GM12874 (cell line): ENCODE measurements at regions not wholly inside any gene's neighbourhood (a gene's known extent, or its start where the extent isn't known, plus 50 kb on each side); places are given as distances from the start of the nearest gene placed in this dataset.

Experiments used
- TF ChIP-seq, protein P1 (sequence below): IDR thresholded peaks from 2 replicates; pipeline ENCODE4 v1.5.1; 2011; ENCODE audit warnings: low read depth, mild to moderate bottlenecking, control low read depth, low read length, moderate library complexity; ENCODE audit not compliant: insufficient read depth

DNA sequence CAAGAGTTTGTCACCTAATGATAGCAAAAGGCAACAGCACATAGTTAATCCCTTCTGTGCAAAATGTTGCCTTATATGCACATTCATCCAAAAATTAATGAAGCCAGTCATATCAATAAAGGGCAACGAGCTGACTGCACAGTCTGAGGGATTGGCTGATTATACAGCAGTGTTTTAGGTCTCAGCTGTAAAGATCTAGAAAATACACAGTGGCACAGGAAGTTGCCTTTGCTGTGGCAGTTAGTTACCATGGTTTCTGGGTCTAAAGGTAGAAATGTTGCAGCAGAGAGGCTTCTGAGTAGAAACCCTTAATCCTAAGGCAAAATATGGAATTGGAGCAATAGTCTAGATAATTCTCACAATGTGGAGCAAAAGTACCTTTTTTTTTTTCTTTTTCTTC, 89.7 kb downstream of the SMPDL3A start:
- TF ChIP-seq, protein P1, sequence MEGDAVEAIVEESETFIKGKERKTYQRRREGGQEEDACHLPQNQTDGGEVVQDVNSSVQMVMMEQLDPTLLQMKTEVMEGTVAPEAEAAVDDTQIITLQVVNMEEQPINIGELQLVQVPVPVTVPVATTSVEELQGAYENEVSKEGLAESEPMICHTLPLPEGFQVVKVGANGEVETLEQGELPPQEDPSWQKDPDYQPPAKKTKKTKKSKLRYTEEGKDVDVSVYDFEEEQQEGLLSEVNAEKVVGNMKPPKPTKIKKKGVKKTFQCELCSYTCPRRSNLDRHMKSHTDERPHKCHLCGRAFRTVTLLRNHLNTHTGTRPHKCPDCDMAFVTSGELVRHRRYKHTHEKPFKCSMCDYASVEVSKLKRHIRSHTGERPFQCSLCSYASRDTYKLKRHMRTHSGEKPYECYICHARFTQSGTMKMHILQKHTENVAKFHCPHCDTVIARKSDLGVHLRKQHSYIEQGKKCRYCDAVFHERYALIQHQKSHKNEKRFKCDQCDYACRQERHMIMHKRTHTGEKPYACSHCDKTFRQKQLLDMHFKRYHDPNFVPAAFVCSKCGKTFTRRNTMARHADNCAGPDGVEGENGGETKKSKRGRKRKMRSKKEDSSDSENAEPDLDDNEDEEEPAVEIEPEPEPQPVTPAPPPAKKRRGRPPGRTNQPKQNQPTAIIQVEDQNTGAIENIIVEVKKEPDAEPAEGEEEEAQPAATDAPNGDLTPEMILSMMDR, result no peak

DNA sequence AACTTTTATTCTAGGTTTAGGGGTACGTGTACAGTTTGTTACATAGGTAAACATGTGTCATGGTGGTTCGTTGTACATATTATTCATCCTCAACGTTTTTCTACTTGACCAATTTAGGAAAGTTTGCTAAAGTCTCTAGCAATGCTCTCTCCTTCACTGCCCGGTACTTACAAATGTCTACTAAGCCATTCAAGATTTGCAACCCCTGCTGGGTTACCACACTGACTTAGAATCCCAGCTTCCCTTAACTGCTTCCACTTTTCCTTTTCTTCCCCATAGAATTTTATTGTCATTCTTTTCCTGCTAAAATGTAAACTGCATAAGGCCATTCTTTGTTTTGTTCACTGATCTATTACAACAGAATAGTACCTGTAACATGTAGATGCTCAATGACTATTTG, 97.4 kb downstream of the SMPDL3A start:
- TF ChIP-seq, protein P1, result no peak

DNA sequence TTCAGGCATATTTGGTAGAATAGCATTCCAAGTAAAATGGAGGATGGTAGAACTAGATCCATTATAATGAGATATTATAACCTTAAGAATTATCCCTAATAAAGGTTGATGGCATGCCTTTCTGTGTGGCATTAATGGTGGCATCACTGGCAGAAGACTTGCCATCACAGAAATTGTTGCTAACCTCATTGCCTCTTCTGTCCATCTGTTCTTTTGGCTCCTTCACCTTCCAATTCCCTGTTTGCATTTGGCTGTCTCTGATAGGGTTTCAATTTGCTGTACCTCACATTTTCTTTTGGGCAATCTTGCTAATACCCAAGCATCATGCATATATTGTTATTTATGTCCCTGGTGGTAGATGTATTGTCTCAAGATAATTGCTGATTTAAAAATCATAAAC, 98.9 kb downstream of the SMPDL3A start:
- TF ChIP-seq, protein P1, result no peak

DNA sequence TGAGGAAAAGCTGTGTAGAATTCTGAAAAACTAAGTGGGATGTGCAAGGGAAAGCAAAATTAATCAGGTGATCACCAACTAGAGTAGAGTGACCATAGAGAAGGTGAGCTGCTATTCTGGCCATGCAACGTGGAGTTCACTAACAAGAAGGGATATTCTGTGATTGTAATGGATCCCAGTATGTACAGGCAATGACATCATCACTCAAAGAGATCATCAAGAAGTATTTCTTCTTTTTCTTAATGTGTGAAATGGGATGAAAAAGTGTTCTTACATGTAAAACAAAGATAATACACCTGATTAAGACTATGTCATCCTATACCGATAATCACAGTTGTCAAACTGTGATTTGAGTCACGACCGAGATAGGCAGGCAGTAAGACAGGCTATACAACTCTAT, 101.2 kb downstream of the SMPDL3A start:
- TF ChIP-seq, protein P1, result no peak

DNA sequence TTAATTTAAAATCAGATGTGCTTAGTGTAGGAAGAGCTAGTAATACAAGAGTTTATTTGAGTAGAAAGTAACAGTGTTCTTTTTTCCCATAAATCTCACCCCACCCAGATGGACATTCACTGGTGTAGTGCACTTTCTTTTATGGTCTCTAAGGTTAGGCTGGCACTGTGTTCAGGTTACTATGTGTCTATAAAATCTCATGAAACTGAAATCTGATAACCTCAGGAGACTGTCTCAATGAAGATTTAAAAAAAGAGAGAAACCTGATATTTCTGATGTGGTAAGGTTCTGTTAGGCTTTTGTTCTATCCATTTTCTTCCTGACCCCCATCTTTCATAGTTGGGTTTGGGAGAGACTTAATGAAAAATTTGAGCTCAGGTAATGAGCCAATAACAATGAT, 101.2 kb upstream of the CLVS2 start:
- TF ChIP-seq, protein P1, result no peak

DNA sequence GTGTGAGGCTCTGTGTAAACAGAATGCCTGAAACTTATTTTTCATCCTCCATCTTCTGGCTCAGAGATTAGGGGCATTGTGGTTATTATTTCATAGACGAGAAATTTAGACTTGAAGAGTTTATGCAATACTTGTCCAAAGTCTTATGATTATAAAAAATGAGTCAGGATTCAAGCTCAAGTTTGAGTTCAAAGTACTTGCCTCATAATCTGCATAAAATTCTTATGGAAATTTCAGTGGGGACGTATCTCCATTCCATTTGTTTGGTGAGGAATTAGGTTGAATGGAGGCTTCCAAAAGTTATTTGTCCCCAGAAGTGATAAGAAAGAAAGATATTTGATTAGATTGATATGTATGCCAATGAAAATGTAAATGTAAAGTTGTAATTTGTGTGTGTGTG, 93.7 kb upstream of the CLVS2 start:
- TF ChIP-seq, protein P1, result no peak

DNA sequence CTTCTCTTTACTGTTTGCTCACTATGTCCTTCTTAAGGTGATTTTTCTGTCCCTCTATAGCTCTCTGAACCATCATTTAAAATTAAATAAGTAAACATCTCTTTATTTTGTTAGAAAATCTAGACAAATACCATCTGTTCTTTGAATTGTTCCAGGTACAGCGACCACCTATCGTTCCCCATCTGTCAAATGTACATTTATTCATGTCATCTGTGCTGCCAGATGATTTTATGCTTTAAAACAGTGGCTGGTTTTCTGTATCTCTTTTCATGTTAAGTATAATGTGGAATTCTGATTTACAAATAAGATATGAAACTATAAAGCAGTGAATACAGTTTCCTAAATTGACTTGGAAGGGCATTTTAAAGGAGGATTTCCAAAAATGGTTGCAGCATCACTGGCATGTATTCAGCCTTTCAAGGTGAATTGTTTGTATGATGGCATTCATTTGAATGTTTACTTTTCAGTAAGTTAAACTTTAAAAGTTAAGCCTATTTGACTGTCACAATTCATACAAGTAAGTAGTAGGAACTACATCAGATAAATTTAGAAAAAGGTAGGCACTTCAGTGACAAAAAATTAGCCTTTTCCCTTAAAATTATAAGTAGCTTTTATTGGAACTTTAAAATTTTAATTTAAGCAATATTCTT, 92.6 kb upstream of the CLVS2 start:
- TF ChIP-seq, protein P1, result no peak
